ENCODE measurements at regions not wholly inside any gene's neighbourhood (a gene's known extent, or its start where the extent isn't known, plus 50 kb on each side); places are given as distances from the start of the nearest gene placed in this dataset.
"Not testable (repeated sequence)": the region's sequence is repeated elsewhere in the genome, so short reads cannot be mapped to it uniquely, and the experiment has no call there.

DNA sequence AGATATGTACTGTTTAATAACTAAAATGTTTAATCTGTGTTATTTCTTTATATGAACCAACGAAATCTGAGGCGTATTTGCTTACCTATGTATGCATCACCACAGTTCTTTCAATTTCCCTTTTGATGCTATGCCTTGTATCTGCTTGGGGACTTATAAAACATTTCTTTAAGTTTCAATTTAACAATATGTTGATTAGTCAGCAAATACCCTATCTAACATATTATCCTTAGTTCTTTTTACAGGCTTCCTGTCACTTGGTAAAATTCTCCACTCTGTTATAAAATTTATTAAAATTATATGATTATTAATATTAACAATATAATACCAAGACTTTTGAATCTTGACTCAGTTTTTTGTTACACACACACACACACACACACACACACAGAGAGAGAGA lies 174.3 kb downstream of the CPS1 start:
- no peak for DNase-seq (ENCODE audit: low read depth, low spot score)
- H3K4me3 ChIP-seq (ENCODE audit: low read length): no peak overlapping the region

DNA sequence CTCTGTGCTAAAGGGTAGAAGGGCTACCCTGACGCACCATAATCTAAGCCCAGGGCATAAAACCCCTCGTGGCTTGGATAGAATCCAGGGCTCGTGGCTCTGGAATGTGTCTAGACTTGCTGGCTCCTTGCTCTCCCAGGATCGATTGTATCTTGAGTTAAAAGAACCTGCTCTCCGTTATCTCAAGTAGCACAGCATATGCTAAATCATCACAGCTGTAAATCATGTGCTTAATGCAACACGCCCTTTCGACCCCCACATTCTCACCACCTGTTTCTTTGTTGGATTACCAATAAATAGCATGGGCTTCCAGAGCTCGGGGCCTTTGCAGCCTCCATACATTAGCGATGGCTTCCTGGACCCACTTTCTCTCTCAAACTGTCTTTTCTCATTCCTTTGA lies 190.4 kb downstream of the CPS1 start:
- H3K4me3 ChIP-seq (ENCODE audit: low read length); DNase-seq (ENCODE audit: low read depth, low spot score): not testable (repeated sequence)

DNA sequence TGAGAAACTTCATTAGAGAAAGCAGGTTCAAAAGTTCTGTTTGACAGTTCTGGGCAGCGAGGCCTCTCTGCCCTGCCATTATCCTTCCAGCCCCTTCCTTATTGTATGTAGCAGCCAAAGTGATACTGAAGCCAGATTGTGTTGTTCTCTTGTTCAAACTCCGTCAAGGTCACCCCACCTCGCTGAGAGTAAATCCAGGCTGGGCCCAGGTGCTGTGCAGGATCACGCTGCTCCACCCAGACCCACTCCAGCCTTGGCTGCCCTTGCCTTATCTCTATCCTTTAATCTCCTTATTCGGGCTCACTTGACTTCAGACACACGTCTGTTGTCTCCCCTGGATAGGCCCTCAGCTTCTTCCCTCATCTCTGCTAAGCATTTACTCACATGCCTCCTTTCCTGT lies 196.1 kb downstream of the CPS1 start:
- no peak overlapping the region for H3K4me3 ChIP-seq (ENCODE audit: low read length)
- DNase-seq (ENCODE audit: low read depth, low spot score): no peak

DNA sequence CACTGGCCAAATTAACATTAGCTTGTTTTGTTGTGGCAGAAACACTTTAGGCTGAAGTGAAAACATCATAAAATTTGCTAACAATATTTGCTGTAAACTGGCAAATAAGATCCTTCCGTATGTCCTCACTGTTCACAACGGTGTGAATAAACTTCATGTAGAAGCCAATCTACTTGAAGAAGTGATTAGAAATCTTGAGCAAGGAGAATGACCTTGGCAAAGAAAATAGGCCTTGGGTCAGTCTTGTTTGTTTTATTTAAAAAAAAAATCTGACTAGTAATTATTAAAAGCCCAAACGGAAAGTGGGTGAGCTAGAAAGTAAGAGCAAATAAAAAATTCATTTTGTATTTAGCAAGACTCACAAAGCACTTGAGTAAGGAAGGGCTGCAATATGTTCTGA lies 197.0 kb downstream of the CPS1 start:
- no peak for DNase-seq (ENCODE audit: low read depth, low spot score)
- H3K4me3 ChIP-seq (ENCODE audit: low read length): no peak overlapping the region

DNA sequence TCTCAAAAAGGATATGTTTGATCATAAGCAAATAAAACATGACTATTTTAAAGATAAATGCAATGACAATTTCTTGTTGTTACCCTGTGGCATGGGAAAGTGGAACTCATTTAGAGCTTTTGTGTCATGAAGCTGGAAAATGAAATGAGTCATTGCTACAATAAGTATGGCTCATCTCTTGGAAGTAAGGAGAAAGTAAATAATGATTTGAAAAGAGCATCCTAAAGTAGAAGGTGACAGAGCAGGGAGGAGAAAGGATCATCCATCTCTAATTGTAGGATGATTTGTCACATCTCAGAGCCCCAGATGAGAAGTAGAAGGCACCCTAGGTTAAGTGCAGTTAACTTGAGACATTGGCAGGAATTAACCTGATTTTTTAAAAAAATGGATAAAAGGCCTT lies 200.5 kb downstream of the CPS1 start:
- DNase-seq (ENCODE audit: low read depth, low spot score): no peak
- H3K4me3 ChIP-seq (ENCODE audit: low read length): no peak overlapping the region

DNA sequence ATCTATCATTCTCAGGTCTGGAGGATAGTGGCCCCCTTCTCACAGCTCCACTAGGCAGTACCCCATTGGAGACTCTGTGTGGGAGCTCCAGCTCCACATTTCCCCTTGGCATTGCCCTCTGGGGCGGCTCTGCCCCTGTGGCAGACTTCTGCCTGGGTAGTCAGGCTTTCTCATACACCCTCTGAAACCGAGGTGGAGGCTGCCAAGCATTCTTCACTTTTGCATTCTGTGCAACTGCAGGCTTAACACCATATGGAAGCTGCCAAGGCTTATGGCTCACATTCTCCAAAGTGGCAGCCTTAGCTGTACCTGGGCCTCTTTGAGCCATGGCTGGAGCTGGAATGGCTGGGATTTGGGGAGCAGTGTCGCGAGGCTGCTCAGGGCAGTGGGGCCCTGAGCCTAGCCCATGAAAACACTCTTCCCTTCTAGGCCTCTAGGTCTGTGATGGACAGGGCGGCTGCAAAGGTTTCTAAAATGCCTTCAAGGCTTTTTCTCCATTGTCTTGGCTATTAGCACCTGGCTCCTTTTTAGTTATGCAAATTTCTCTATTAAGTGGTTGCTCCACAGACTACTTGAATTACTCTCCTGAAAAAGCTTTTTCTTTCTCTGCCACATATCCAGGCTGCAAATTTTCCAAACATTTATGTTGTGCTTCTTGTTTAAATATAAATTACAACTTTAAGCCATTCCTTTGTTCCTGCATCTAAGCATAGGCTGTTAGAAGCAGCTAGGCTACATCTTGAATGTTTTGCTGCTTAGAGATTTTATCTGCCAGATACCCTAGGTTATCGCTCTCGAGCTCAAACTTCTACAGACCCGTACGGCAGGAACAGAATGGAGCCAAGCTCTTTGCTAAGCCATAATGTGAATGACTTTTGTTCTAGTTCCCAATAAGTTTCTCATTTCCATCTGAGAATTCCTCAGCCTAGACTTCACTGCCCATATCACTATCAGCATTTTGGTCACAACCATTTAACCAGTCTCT lies 206.5 kb downstream of the CPS1 start:
- no peak for DNase-seq (ENCODE audit: low read depth, low spot score)
- no peak overlapping the region for H3K4me3 ChIP-seq (ENCODE audit: low read length)

DNA sequence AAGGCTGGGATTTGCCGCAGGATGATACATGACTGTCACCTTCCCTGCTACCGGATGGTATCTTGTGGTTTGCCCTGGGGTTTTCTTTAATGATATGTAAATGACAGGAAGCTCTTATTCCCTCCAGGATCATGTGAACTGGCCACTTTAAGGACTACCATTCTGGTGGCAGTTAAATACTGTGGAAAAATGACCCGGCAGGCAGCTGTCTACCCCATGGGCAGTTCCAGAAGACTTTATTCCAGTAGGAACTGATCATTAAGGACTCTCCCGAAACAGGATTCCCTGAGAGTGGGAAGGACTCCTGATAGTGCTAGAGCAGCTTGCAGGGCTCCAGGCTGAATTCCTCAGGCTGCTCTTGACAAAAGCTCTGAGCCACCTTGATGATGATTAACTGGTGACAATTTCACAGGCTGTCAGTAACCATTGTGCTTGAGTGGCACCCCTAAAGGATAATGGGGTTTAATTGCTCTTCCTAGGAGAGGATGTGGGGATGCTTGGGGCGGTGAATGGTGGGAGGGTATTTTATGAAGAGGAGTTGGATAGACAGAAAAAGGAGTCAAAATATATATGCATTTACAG lies 212.0 kb downstream of the CPS1 start:
- no peak for DNase-seq (ENCODE audit: low read depth, low spot score)
- H3K4me3 ChIP-seq (ENCODE audit: low read length): no peak overlapping the region

- no peak for DNase-seq (ENCODE audit: low read depth, low spot score)
- H3K4me3 ChIP-seq (ENCODE audit: low read length): no peak overlapping the region
Observed at GRCh38 chr2:210776756-210777155, 220.4 kb downstream of the CPS1 start.

GRCh38 chr2:210782222-210782621 lies 225.8 kb downstream of the CPS1 start:
- no peak overlapping the region for H3K4me3 ChIP-seq (ENCODE audit: low read length)
- DNase-seq (ENCODE audit: low read depth, low spot score): no peak

DNA sequence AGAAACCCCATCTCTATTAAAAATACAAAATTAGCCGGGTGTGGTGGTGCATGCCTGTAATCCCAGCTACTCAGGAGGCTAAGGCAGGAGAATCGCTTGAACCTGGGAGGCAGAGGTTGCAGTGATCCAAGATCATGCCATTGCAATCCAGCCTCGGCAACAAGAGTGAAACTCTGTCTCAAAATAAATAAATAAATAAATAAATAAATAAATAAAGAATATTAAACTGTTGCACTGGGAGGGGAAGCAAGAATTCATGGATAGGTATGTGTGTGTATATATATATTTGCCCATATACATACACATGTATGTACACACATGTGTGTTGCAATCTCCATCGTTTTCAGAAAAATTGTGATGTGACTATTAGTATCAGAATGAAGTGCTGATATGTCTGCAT lies 231.4 kb downstream of the CPS1 start:
- H3K4me3 ChIP-seq (ENCODE audit: low read length); DNase-seq (ENCODE audit: low read depth, low spot score): not testable (repeated sequence)

DNA sequence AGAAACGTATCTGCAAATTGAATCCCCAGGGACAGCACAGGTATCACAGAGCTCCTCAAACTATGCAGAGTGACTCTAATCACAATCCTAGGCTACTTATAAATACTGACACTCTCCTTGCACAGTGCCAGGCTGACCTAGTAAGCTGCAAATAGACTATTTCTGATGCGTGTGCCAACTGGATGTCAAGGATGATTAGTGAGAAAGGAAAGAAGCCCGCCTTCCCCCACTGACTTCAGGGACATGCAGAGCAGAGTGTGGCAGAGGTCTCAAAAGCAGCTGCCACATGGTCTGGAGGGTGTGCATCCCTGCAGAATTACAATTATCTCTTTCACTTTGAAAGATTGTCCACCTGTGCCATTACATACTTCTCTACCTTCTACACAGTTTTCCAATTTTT lies 235.6 kb downstream of the CPS1 start:
- no peak overlapping the region for H3K4me3 ChIP-seq (ENCODE audit: low read length)
- no peak for DNase-seq (ENCODE audit: low read depth, low spot score)

- DNase-seq (ENCODE audit: low read depth, low spot score): no peak
- H3K4me3 ChIP-seq (ENCODE audit: low read length): no peak overlapping the region
Observed at GRCh38 chr2:210795506-210795905, 239.1 kb downstream of the CPS1 start.

- no peak overlapping the region for H3K4me3 ChIP-seq (ENCODE audit: low read length)
- DNase-seq (ENCODE audit: low read depth, low spot score): no peak
Observed at GRCh38 chr2:210798180-210798579, 241.8 kb downstream of the CPS1 start.

DNA sequence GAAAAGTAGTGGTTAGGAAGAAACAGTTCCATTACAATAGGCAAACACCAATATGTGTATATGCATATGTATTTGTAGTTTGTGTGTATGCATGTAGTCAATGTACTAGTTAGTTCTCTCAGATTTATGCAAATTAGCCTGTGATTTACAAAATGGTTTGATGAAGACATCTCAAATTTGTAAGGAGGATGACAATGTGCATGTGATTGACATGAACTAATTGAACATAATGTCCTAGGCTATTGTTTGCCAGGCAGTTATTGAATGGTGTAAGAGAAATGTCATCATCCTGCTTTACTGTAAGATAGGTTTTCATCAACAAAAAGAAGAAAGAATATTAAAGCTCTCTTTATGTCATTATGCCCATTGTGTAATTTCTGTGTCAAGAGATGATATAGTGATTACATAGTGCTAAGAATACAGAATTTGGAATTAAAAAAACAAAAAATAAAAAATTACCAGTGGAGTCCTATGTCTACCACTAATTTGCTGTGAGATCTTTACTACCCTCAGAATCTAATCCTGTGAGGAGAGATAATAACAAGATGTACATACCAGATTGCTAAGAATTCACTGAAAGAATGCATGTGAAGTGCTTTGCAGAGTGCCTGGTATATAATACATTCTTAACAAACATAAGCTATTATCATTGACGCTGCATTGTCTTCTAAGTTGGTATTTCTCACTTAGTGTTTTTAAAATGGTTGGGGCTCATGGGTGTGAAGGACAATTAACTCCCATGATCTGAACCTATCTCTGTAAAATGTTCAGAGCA lies 258.0 kb downstream of the CPS1 start:
- no peak for DNase-seq (ENCODE audit: low read depth, low spot score)
- H3K4me3 ChIP-seq (ENCODE audit: low read length): no peak overlapping the region

GRCh38 chr2:210816769-210817168 lies 260.4 kb downstream of the CPS1 start:
- no peak overlapping the region for H3K4me3 ChIP-seq (ENCODE audit: low read length)
- no peak for DNase-seq (ENCODE audit: low read depth, low spot score)

DNA sequence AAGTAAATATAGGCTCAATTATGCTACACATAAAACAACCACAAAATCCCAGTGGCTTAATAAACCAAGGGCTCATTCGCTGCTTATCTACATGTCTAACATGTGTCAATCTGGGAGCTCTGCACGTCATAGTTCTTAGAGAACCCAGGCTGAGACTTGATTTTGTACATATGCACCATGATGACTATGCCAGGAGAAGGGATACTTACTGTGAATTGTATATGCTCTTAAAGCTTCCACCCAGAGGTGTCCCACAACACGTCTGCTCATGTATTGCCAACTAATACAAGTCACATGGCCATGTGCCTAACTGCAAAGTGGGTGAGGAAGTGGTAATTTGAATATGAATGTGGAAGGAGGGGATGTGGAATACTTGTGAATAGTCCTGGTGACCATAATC lies 262.1 kb downstream of the CPS1 start:
- no peak for DNase-seq (ENCODE audit: low read depth, low spot score)
- H3K4me3 ChIP-seq (ENCODE audit: low read length): no peak overlapping the region

- DNase-seq (ENCODE audit: low read depth, low spot score): no peak
- no peak overlapping the region for H3K4me3 ChIP-seq (ENCODE audit: low read length)
Observed at GRCh38 chr2:210833403-210833802, 277.0 kb downstream of the CPS1 start.

GRCh38 chr2:210839034-210839433 lies 282.6 kb downstream of the CPS1 start:
- H3K4me3 ChIP-seq (ENCODE audit: low read length): no peak overlapping the region
- DNase-seq (ENCODE audit: low read depth, low spot score): no peak

GRCh38 chr2:210839450-210839849 lies 283.1 kb downstream of the CPS1 start:
- H3K4me3 ChIP-seq (ENCODE audit: low read length): no peak overlapping the region
- no peak for DNase-seq (ENCODE audit: low read depth, low spot score)

- H3K4me3 ChIP-seq (ENCODE audit: low read length): no peak overlapping the region
- DNase-seq (ENCODE audit: low read depth, low spot score): no peak
Observed at GRCh38 chr2:210842896-210843295, 286.5 kb downstream of the CPS1 start.

All from Jurkat, Clone E6-1 (cell line).